ENCODE measurements at regions not wholly inside any gene's neighbourhood (a gene's known extent, or its start where the extent isn't known, plus 50 kb on each side); places are given as distances from the start of the nearest gene placed in this dataset.

DNA sequence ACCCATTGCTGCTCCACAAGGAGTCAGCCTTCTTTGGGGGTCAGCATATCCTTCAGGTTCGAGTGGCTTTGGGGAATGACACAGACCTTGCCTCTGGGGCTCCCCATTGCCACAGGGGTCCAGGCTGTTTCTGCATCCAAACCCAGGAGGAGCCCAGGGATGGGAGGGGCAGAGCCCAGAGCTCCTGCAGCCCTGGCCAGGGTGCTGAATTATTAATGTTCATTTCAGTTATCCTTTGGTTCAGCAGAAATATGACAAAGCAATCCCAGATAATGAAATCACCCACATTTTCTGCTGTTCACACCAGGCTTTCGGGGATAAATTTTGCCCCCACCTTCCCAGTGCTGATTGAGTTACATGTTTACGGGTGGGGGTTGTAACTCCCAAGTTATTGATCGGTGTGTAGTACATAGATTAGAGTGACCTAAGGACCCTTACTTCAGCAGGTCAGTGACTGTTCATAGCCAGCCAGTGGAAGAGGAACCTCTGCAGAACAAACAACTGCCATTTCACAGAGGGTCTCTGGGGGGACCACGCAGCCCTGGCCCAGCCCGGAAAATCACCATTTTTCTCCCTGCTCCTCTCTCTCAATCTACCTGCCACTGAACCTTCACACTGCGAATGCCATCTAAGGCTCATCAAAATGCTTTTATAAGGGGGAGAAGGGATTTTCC is 240.3 kb upstream of the N4BP1 start:
- no peak overlapping the region for H3K27ac ChIP-seq (ENCODE audit: low read length)
- H3K4me1 ChIP-seq (ENCODE audit: control insufficient read depth, insufficient read depth, low read length), result no peaks in the 10 kb centered on the region
- no peaks in the 10 kb centered on the region for H3K9me3 ChIP-seq (ENCODE audit: control insufficient read depth, insufficient read depth, low read depth, low read length)
- H3K4me3 ChIP-seq (ENCODE audit: low read depth in 2 of 2, low read length in 2 of 2), result no peak overlapping the region
- no peak for ATAC-seq
- intact Hi-C loops (cut with micrococcal nuclease; ENCODE audit: unreplicated experiment) (no loop called here), in situ Hi-C loops (cut with HindIII; ENCODE audit: low pct_unique_long_range_greater_than_20kb, low sequenced_read_pairs) (no loop called here)
- ChIA-PET POLR2A (no interaction called here), CTCF (no interaction called here)
- TF ChIP-seq, protein P1, sequence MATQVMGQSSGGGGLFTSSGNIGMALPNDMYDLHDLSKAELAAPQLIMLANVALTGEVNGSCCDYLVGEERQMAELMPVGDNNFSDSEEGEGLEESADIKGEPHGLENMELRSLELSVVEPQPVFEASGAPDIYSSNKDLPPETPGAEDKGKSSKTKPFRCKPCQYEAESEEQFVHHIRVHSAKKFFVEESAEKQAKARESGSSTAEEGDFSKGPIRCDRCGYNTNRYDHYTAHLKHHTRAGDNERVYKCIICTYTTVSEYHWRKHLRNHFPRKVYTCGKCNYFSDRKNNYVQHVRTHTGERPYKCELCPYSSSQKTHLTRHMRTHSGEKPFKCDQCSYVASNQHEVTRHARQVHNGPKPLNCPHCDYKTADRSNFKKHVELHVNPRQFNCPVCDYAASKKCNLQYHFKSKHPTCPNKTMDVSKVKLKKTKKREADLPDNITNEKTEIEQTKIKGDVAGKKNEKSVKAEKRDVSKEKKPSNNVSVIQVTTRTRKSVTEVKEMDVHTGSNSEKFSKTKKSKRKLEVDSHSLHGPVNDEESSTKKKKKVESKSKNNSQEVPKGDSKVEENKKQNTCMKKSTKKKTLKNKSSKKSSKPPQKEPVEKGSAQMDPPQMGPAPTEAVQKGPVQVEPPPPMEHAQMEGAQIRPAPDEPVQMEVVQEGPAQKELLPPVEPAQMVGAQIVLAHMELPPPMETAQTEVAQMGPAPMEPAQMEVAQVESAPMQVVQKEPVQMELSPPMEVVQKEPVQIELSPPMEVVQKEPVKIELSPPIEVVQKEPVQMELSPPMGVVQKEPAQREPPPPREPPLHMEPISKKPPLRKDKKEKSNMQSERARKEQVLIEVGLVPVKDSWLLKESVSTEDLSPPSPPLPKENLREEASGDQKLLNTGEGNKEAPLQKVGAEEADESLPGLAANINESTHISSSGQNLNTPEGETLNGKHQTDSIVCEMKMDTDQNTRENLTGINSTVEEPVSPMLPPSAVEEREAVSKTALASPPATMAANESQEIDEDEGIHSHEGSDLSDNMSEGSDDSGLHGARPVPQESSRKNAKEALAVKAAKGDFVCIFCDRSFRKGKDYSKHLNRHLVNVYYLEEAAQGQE (IDR thresholded peaks at IDR 0.05; ENCODE audit: insufficient read depth in 1 of 2, low read depth in 2 of 2, low read length in 1 of 2), result peak; percentile 56 to 62; a peak in 2 of 4 replicates
- no peak for TF ChIP-seq SIN3A (IDR thresholded peaks at IDR 0.05; ENCODE audit: borderline replicate concordance, insufficient read depth, low read depth, low read length)
- DNase-seq (ENCODE audit: low read depth, low spot score), result no peak
- no peaks in the 10 kb centered on the region; the same call in 1 of the 2 replicates for H3K27me3 ChIP-seq (ENCODE audit: control insufficient read depth, insufficient read depth, low read length)
- no peaks in the 10 kb centered on the region for H3K36me3 ChIP-seq (ENCODE audit: control insufficient read depth, insufficient read depth, low read length)
- no TSS peak for BruUV-seq (replicated peaks)

GRCh38 chr16:48846277-48846676 is 236.3 kb upstream of the N4BP1 start:
- ChIA-PET CTCF (no interaction called here), POLR2A (no interaction called here)
- Histone ChIP-seq H3K27me3 (ENCODE audit: control insufficient read depth, insufficient read depth, low read length) (no peaks in the 10 kb centered on the region), H3K27ac (ENCODE audit: low read length) (no peak overlapping the region), H3K9me3 (ENCODE audit: control insufficient read depth, insufficient read depth, low read depth, low read length) (no peaks in the 10 kb centered on the region), H3K4me1 (ENCODE audit: control insufficient read depth, insufficient read depth, low read length) (no peaks in the 10 kb centered on the region), H3K4me3 (ENCODE audit: low read depth in 2 of 2, low read length in 2 of 2) (no peak overlapping the region), H3K36me3 (ENCODE audit: control insufficient read depth, insufficient read depth, low read length) (no peaks in the 10 kb centered on the region)
- intact Hi-C loops (cut with micrococcal nuclease; ENCODE audit: unreplicated experiment) (no loop called here), in situ Hi-C loops (cut with HindIII; ENCODE audit: low pct_unique_long_range_greater_than_20kb, low sequenced_read_pairs) (no loop called here)
- ATAC-seq, result no peak
- TF ChIP-seq SIN3A (IDR thresholded peaks at IDR 0.05; ENCODE audit: borderline replicate concordance, insufficient read depth, low read depth, low read length), result no peak
- TF ChIP-seq TCF7L2 (IDR thresholded peaks at IDR 0.05; ENCODE audit: low read depth, low read length), result no peak
- no peak for TF ChIP-seq POLR2AphosphoS5 (IDR thresholded peaks at IDR 0.05; ENCODE audit: low read depth, low read length)
- TF ChIP-seq, protein P1 (IDR thresholded peaks at IDR 0.05; ENCODE audit: insufficient read depth in 1 of 2, low read depth in 2 of 2, low read length in 1 of 2), result no peak
- no peak for TF ChIP-seq CTCF (IDR thresholded peaks at IDR 0.05)
- DNase-seq (ENCODE audit: low read depth, low spot score), result no peak
- BruUV-seq (replicated peaks), result no TSS peak

Measured in Panc1 (cell line).